Naive thymus-derived CD4-positive, alpha-beta T cell (primary cell): ENCODE measurements at regions not wholly inside any gene's neighbourhood (a gene's known extent, or its start where the extent isn't known, plus 50 kb on each side); places are given as distances from the start of the nearest gene placed in this dataset.

Experiments
- ATAC-seq: fragments of 150-1000 bp; cut with Tn5 transposase; 2 replicates; pipeline ENCODE4 v1.10.0; 2021; ENCODE audit warnings: mild to moderate bottlenecking, moderate library complexity
- CTCF ChIA-PET: fragments of 350-600 bp; sonication (Branson Sonifier 250); formaldehyde crosslinking; loops from one replicate; lab custom pipeline; 2021; ENCODE audit warnings: antibody characterized with exemption; lab: Charles Lee
- POLR2A ChIA-PET: fragments of 350-600 bp; sonication (Branson Sonifier 250); formaldehyde crosslinking; loops from one replicate; lab custom pipeline; 2021; ENCODE audit warnings: antibody characterized with exemption, inconsistent platforms; lab: Charles Lee
- DNase-seq, 9 donors: peaks; one replicate each; pipeline versions ENCODE4 v3.0.0 to v3.0.0-alpha.2; 2020 to 2022; ENCODE audit warnings: mixed read lengths in 1 of 9
- H3K27ac ChIP-seq: one replicate; pipeline ENCODE4 v1.7.0; 2013; ENCODE audit warnings: mild to moderate bottlenecking, low read depth, low read length, moderate library complexity
- H3K27me3 ChIP-seq, 2 donors: one replicate each; pipeline ENCODE4 v1.7.0; 2013; ENCODE audit warnings: low read length in 2 of 2, mild to moderate bottlenecking in 2 of 2, moderate library complexity in 2 of 2; ENCODE audit not compliant: control insufficient read depth in 2 of 2, insufficient read depth in 2 of 2
- H3K36me3 ChIP-seq, 3 experiments: 1 replicate in 2 of 3; 2 replicates in 1 of 3; pipeline ENCODE4 v1.7.0; 2013; ENCODE audit warnings: low read length in 3 of 3, mild to moderate bottlenecking in 3 of 3, moderate library complexity in 1 of 3; ENCODE audit not compliant: insufficient read depth in 3 of 3, control insufficient read depth in 2 of 3
- H3K4me1 ChIP-seq, 2 donors: one replicate each; pipeline ENCODE4 v1.7.0; 2013; ENCODE audit warnings: low read length in 2 of 2, mild to moderate bottlenecking in 2 of 2, moderate library complexity in 1 of 2; ENCODE audit not compliant: control insufficient read depth in 2 of 2, insufficient read depth in 2 of 2
- H3K4me3 ChIP-seq: 2 replicates; pipeline ENCODE4 v1.7.0; 2013; ENCODE audit warnings: mild to moderate bottlenecking, low read length
- H3K9me3 ChIP-seq, 3 experiments: 1 replicate in 2 of 3; 2 replicates in 1 of 3; pipeline ENCODE4 v1.7.0; 2013; ENCODE audit warnings: low read length in 3 of 3; ENCODE audit not compliant: control insufficient read depth in 2 of 3
- H3K27ac Mint-ChIP-seq, 9 donors: one replicate each; pipeline ENCODE4 v1.8.0; 2020 to 2022; ENCODE audit warnings: mixed read lengths in 9 of 9, mild to moderate bottlenecking in 8 of 9, moderate library complexity in 5 of 9, inconsistent platforms in 2 of 9
- H3K27me3 Mint-ChIP-seq, 5 donors: one replicate each; pipeline ENCODE4 v1.8.0; 2021 to 2022; ENCODE audit warnings: mixed read lengths in 5 of 5, mild to moderate bottlenecking in 1 of 5
- H3K36me3 Mint-ChIP-seq, 5 donors: one replicate each; pipeline ENCODE4 v1.8.0; 2020 to 2022; ENCODE audit warnings: mixed read lengths in 5 of 5, mild to moderate bottlenecking in 3 of 5, inconsistent platforms in 1 of 5
- H3K4me1 Mint-ChIP-seq, 7 donors: one replicate each; pipeline ENCODE4 v1.8.0; 2020 to 2022; ENCODE audit warnings: mixed read lengths in 7 of 7, mild to moderate bottlenecking in 3 of 7, inconsistent platforms in 1 of 7
- H3K4me3 Mint-ChIP-seq, 10 donors: one replicate each; pipeline ENCODE4 v1.8.0; 2020 to 2022; ENCODE audit warnings: mild to moderate bottlenecking in 10 of 10, mixed read lengths in 10 of 10, moderate library complexity in 6 of 10, inconsistent platforms in 2 of 10
- H3K9me3 Mint-ChIP-seq, 11 donors: one replicate each; pipeline ENCODE4 v1.8.0; 2020 to 2022; ENCODE audit warnings: mixed read lengths in 11 of 11, mild to moderate bottlenecking in 4 of 11, inconsistent platforms in 1 of 11, moderate library complexity in 1 of 11
- intact Hi-C, 2 donors: fragments of 100-400 bp; cut with micrococcal nuclease; formaldehyde crosslinking; loops; one replicate each; pipeline ENCODE4 v1.15.1; 2023

DNA sequence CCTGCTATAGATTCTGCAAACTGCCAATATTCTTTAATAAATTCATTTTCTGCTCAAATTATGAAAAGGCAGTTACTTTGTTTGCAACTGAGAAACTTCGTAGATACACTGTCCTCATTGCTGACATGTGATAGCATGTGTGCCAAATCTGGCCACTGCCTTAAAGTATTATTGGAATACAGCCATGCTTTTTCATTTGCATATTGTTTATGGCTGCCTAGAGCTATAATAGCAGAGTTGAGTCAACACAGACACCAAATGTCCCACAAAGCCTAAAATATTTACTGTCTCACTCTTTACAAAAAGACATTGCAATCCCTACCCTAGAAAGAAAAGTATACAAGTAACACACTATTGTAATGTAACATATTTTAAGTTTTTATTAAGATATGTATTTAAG lies 647.4 kb downstream of the XPNPEP1 start:
- Histone ChIP-seq H3K4me3 (no peak overlapping the region), H3K9me3 (no peaks in the 10 kb centered on the region), H3K27ac (no peak overlapping the region), H3K36me3 (no peaks in the 10 kb centered on the region), H3K4me1 (no peaks in the 10 kb centered on the region), H3K27me3 (no peaks in the 10 kb centered on the region)
- Mint-ChIP-seq H3K36me3 (no peaks in the 10 kb centered on the region), H3K4me1 (no peaks in the 10 kb centered on the region), H3K27ac (no peak overlapping the region), H3K9me3 (peaks cover 0 to 12% (median 1%) of the 10 kb centered on the region in 11 donors), H3K4me3 (no peak overlapping the region), H3K27me3 (no peaks in the 10 kb centered on the region)
- CTCF ChIA-PET: no interaction called here
- DNase-seq (no peak), ATAC-seq (no peak)
- POLR2A ChIA-PET: no interaction called here
- intact Hi-C loops: no loop called here

GRCh38 chr10:109274681-109275080 lies 648.6 kb downstream of the XPNPEP1 start:
- Histone ChIP-seq H3K9me3 (no peaks in the 10 kb centered on the region), H3K36me3 (no peaks in the 10 kb centered on the region), H3K27me3 (no peaks in the 10 kb centered on the region), H3K27ac (no peak overlapping the region), H3K4me3 (no peak overlapping the region), H3K4me1 (no peaks in the 10 kb centered on the region)
- POLR2A ChIA-PET: no interaction called here
- no peak overlapping the region for H3K4me3 Mint-ChIP-seq
- H3K9me3 Mint-ChIP-seq: peaks cover 0 to 12% (median 1%) of the 10 kb centered on the region in 11 donors
- no peaks in the 10 kb centered on the region for H3K36me3 Mint-ChIP-seq
- ATAC-seq (no peak), DNase-seq (no peak)
- no peaks in the 10 kb centered on the region for H3K4me1 Mint-ChIP-seq
- H3K27me3 Mint-ChIP-seq: no peaks in the 10 kb centered on the region
- CTCF ChIA-PET: no interaction called here
- no peak overlapping the region for H3K27ac Mint-ChIP-seq
- intact Hi-C loops: no loop called here

DNA sequence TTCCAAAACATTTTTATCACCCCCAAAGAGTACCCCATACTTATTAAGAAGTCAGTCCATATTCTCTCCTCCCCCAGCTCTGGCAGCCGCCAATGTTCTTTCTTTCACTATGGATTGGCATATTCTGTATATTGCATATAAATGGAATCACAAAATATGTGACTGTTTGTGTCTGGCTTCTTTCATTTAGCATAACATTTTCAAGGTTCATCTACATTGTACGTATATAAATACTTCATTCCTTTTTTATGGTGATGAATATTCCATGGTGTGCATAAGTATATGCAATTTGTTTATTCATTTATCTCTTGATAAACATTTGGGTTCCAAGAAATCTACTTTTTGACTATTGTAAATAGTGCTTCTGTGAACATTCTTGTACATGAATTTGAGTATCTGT lies 653.1 kb downstream of the XPNPEP1 start:
- DNase-seq (no peak), ATAC-seq (no peak)
- H3K4me1 ChIP-seq: no peaks in the 10 kb centered on the region
- no peak overlapping the region for H3K4me3 ChIP-seq
- H3K27ac ChIP-seq: no peak overlapping the region
- Mint-ChIP-seq H3K4me1 (no peaks in the 10 kb centered on the region), H3K4me3 (no peak overlapping the region), H3K27me3 (no peaks in the 10 kb centered on the region), H3K9me3 (peaks cover 0 to 19% (median 4%) of the 10 kb centered on the region in 11 donors), H3K36me3 (no peaks in the 10 kb centered on the region), H3K27ac (no peak overlapping the region)
- no peaks in the 10 kb centered on the region for H3K27me3 ChIP-seq
- ChIA-PET CTCF (no interaction called here), POLR2A (no interaction called here)
- H3K36me3 ChIP-seq: no peaks in the 10 kb centered on the region
- intact Hi-C loops: no loop called here
- H3K9me3 ChIP-seq: no peaks in the 10 kb centered on the region

DNA sequence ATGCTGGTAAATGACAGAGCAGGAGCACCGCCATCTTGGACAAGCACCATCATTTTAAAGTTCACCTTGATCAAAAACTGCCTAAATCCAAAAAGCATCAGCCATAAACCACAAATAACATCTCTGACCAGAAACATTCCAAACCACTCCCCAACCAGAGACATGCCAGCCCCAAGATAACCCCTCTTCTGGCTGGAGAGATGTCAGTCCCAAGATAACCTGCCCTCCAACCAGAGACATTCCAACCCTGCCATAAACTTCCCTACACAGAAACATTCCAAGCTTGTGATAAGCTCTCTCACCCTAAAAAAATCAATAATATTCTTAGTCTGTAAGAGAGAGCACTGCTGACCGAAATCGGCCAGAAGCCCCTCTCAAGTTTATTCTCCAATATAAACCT lies 659.3 kb downstream of the XPNPEP1 start:
- ATAC-seq: no peak
- no peaks in the 10 kb centered on the region for H3K4me1 ChIP-seq
- Mint-ChIP-seq H3K27ac (no peak overlapping the region), H3K9me3 (peaks cover 7 to 27% (median 16%) of the 10 kb centered on the region in 11 donors), H3K4me3 (no peak overlapping the region), H3K4me1 (no peaks in the 10 kb centered on the region), H3K27me3 (no peaks in the 10 kb centered on the region), H3K36me3 (no peaks in the 10 kb centered on the region)
- ChIA-PET CTCF (no interaction called here), POLR2A (no interaction called here)
- no peak for DNase-seq
- intact Hi-C loops: no loop called here
- H3K27me3 ChIP-seq: no peaks in the 10 kb centered on the region
- no peak overlapping the region for H3K4me3 ChIP-seq
- no peaks in the 10 kb centered on the region for H3K9me3 ChIP-seq
- H3K36me3 ChIP-seq: no peaks in the 10 kb centered on the region
- H3K27ac ChIP-seq: no peak overlapping the region

GRCh38 chr10:109261231-109261630 lies 662.1 kb downstream of the XPNPEP1 start:
- Histone ChIP-seq H3K36me3 (no peaks in the 10 kb centered on the region), H3K4me1 (no peaks in the 10 kb centered on the region), H3K27me3 (no peaks in the 10 kb centered on the region), H3K4me3 (no peak overlapping the region), H3K27ac (no peak overlapping the region), H3K9me3 (no peaks in the 10 kb centered on the region)
- H3K4me3 Mint-ChIP-seq: no peak overlapping the region
- no peaks in the 10 kb centered on the region for H3K27me3 Mint-ChIP-seq
- peaks cover 5 to 27% (median 13%) of the 10 kb centered on the region in 11 donors for H3K9me3 Mint-ChIP-seq
- H3K27ac Mint-ChIP-seq: no peak overlapping the region
- H3K36me3 Mint-ChIP-seq: no peaks in the 10 kb centered on the region
- POLR2A ChIA-PET: no interaction called here
- intact Hi-C loops: no loop called here
- no peak for ATAC-seq
- no peak for DNase-seq
- CTCF ChIA-PET: no interaction called here
- H3K4me1 Mint-ChIP-seq: no peaks in the 10 kb centered on the region

GRCh38 chr10:109259293-109259692 lies 664.0 kb downstream of the XPNPEP1 start:
- Histone ChIP-seq H3K4me3 (no peak overlapping the region), H3K9me3 (no peaks in the 10 kb centered on the region), H3K27me3 (no peaks in the 10 kb centered on the region), H3K27ac (no peak overlapping the region), H3K4me1 (no peaks in the 10 kb centered on the region), H3K36me3 (no peaks in the 10 kb centered on the region)
- no peak for DNase-seq
- no peak overlapping the region for H3K4me3 Mint-ChIP-seq
- no peaks in the 10 kb centered on the region for H3K4me1 Mint-ChIP-seq
- no peak for ATAC-seq
- no peaks in the 10 kb centered on the region for H3K27me3 Mint-ChIP-seq
- no peak overlapping the region for H3K27ac Mint-ChIP-seq
- POLR2A ChIA-PET: no interaction called here
- no peaks in the 10 kb centered on the region for H3K36me3 Mint-ChIP-seq
- CTCF ChIA-PET: no interaction called here
- peaks cover 4 to 22% (median 10%) of the 10 kb centered on the region in 11 donors for H3K9me3 Mint-ChIP-seq
- intact Hi-C loops: no loop called here

- H3K36me3 ChIP-seq: no peaks in the 10 kb centered on the region
- no peak overlapping the region for H3K4me3 ChIP-seq
- intact Hi-C loops: no loop called here
- ChIA-PET CTCF (no interaction called here), POLR2A (no interaction called here)
- no peak for DNase-seq
- H3K4me1 ChIP-seq: no peaks in the 10 kb centered on the region
- Mint-ChIP-seq H3K9me3 (peaks cover 0 to 15% (median 4%) of the 10 kb centered on the region in 11 donors), H3K4me3 (no peak overlapping the region), H3K36me3 (no peaks in the 10 kb centered on the region), H3K27ac (no peak overlapping the region), H3K27me3 (no peaks in the 10 kb centered on the region), H3K4me1 (no peaks in the 10 kb centered on the region)
- H3K27ac ChIP-seq: no peak overlapping the region
- H3K27me3 ChIP-seq: no peaks in the 10 kb centered on the region
- no peaks in the 10 kb centered on the region for H3K9me3 ChIP-seq
- ATAC-seq: no peak
Observed at GRCh38 chr10:109253306-109253705, 670.0 kb downstream of the XPNPEP1 start.
